H1 (cell line): ENCODE measurements at regions not wholly inside any gene's neighbourhood (a gene's known extent, or its start where the extent isn't known, plus 50 kb on each side); places are given as distances from the start of the nearest gene placed in this dataset.

Source experiments
- CTCF ChIA-PET: fragments of 300-600 bp; sonication (Branson Sonifier 250); formaldehyde crosslinking; loops from one replicate; lab custom pipeline; 2021; ENCODE audit not compliant: partially characterized antibody; lab: Charles Lee
- POLR2A ChIA-PET: fragments of 300-600 bp; sonication (Branson Sonifier 250); formaldehyde crosslinking; loops from one replicate; lab custom pipeline; 2021; ENCODE audit warnings: inconsistent platforms; ENCODE audit not compliant: partially characterized antibody; lab: Charles Lee
- DNase-seq, 2 experiments: peaks; one replicate each; pipeline versions ENCODE4 v3.0.0 to v3.0.0-alpha.2; 2010 to 2022; ENCODE audit warnings: low spot score in 2 of 2, low read depth in 1 of 2, mixed read lengths in 1 of 2
- FAIRE-seq: peaks from 2 replicates; lab custom pipeline; 2011; peaks lifted over from hg19 to GRCh38; lab: Jason Lieb, UNC
- H2AFZ ChIP-seq: 2 replicates; pipeline ENCODE4 v1.8.1; 2012; ENCODE audit warnings: low read length, inconsistent platforms
- H2AK5ac ChIP-seq: 2 replicates; pipeline ENCODE4 v1.6.1; 2013; ENCODE audit warnings: low read depth, low read length
- H2BK120ac ChIP-seq: replicated peaks from 2 replicates; pipeline ENCODE3; 2013; ENCODE audit warnings: low read depth, low read length, inconsistent platforms
- H2BK12ac ChIP-seq: 2 replicates; pipeline ENCODE4 v1.6.1; 2013; ENCODE audit warnings: low read depth, low read length
- H2BK15ac ChIP-seq: 2 replicates; pipeline ENCODE4 v1.6.1; 2013; ENCODE audit warnings: low read length
- H2BK20ac ChIP-seq: 2 replicates; pipeline ENCODE4 v1.6.1; 2013; ENCODE audit warnings: low read length
- H2BK5ac ChIP-seq: 2 replicates; pipeline ENCODE4 v1.6.1; 2013; ENCODE audit warnings: low read depth, low read length
- H3K14ac ChIP-seq: 2 replicates; pipeline ENCODE4 v1.6.1; 2013; ENCODE audit warnings: inconsistent platforms; ENCODE audit not compliant: insufficient read length
- H3K18ac ChIP-seq: 2 replicates; pipeline ENCODE4 v1.6.1; 2013; ENCODE audit warnings: low read length; ENCODE audit errors: extremely low read depth
- H3K23ac ChIP-seq: 2 replicates; pipeline ENCODE4 v1.6.1; 2013; ENCODE audit warnings: inconsistent platforms; ENCODE audit not compliant: insufficient read length
- H3K23me2 ChIP-seq: 2 replicates; pipeline ENCODE4 v1.6.1; 2013; ENCODE audit warnings: low read depth, low read length
- H3K27ac ChIP-seq: 2 replicates; pipeline ENCODE4 v1.6.1; 2011; ENCODE audit warnings: low read depth, low read length, inconsistent platforms
- H3K27me3 ChIP-seq, 4 experiments: replicated peaks in 1 of 4; 1 replicate in 1 of 4; 2 replicates in 3 of 4; pipeline versions ENCODE4 v1.6.1 to v1.8.1; 2011 to 2013; ENCODE audit warnings: low read length in 3 of 4, mild to moderate bottlenecking in 3 of 4, inconsistent platforms in 2 of 4, mixed read lengths in 2 of 4, moderate library complexity in 1 of 4; ENCODE audit not compliant: control insufficient read depth in 3 of 4, insufficient read depth in 3 of 4; ENCODE audit errors: extremely low read depth in 1 of 4
- H3K36me3 ChIP-seq, 4 experiments: 2 replicates each; pipeline versions ENCODE4 v1.6.1 to v1.8.1; 2011 to 2013; ENCODE audit warnings: mild to moderate bottlenecking in 4 of 4, low read length in 3 of 4, moderate library complexity in 2 of 4, control low read depth in 1 of 4, inconsistent platforms in 1 of 4; ENCODE audit not compliant: insufficient read depth in 4 of 4, control insufficient read depth in 2 of 4
- H3K4ac ChIP-seq: replicated peaks from 2 replicates; pipeline ENCODE3; 2013; ENCODE audit warnings: low read length, low read depth, mixed read lengths, inconsistent platforms; ENCODE audit not compliant: insufficient read length
- H3K4me1 ChIP-seq, 4 experiments: replicated peaks in 1 of 4; 1 replicate in 1 of 4; 2 replicates in 3 of 4; pipeline versions ENCODE4 v1.6.1 to v1.8.1; 2011 to 2013; ENCODE audit warnings: low read length in 3 of 4, inconsistent platforms in 2 of 4, mixed read lengths in 1 of 4; ENCODE audit not compliant: insufficient read depth in 4 of 4, control insufficient read depth in 3 of 4
- H3K4me2 ChIP-seq, 2 experiments: 2 replicates each; pipeline versions ENCODE4 v1.6.1 to v1.8.1; 2011 to 2013; ENCODE audit warnings: low read depth in 2 of 2, low read length in 2 of 2, control low read depth in 1 of 2, inconsistent platforms in 1 of 2, mild to moderate bottlenecking in 1 of 2; ENCODE audit not compliant: insufficient read depth in 1 of 2
- H3K4me3 ChIP-seq, 4 experiments: fragments of 200-600, 300-600 bp in 1 of 4; sonication (generic), shearing (Covaris generic), sonication (Bioruptor Twin) in 1 of 4; 2 replicates each; pipeline versions ENCODE4 v1.5.1 to v1.8.1; 2011 to 2016; ENCODE audit warnings: low read length in 4 of 4, low read depth in 3 of 4, control low read depth in 2 of 4, inconsistent platforms in 2 of 4, mild to moderate bottlenecking in 2 of 4, mixed read lengths in 1 of 4, moderate library complexity in 1 of 4; ENCODE audit not compliant: insufficient read depth in 2 of 4; ENCODE audit errors: extremely low read depth in 1 of 4
- H3K56ac ChIP-seq: replicated peaks from 2 replicates; pipeline ENCODE3; 2013; ENCODE audit warnings: low read depth, mild to moderate bottlenecking, mixed read lengths, low read length, inconsistent platforms; ENCODE audit not compliant: insufficient read length
- H3K79me1 ChIP-seq: 2 replicates; pipeline ENCODE4 v1.6.1; 2013; ENCODE audit warnings: low read depth, low read length, control low read depth
- H3K79me2 ChIP-seq, 2 experiments: 2 replicates each; pipeline versions ENCODE4 v1.6.1 to v1.8.1; 2012 to 2013; ENCODE audit warnings: low read length in 2 of 2, mild to moderate bottlenecking in 2 of 2, inconsistent platforms in 1 of 2; ENCODE audit not compliant: insufficient read depth in 2 of 2, control insufficient read depth in 1 of 2
- H3K9ac ChIP-seq, 4 experiments: replicated peaks in 1 of 4; 1 replicate in 1 of 4; 2 replicates in 3 of 4; pipeline versions ENCODE4 v1.6.1 to v1.8.1; 2011 to 2013; ENCODE audit warnings: low read depth in 3 of 4, low read length in 3 of 4, control low read depth in 2 of 4, mild to moderate bottlenecking in 2 of 4, moderate library complexity in 2 of 4, inconsistent platforms in 1 of 4; ENCODE audit errors: extremely low read depth in 1 of 4
- H3K9me3 ChIP-seq, 2 experiments: 2 replicates each; pipeline versions ENCODE4 v1.6.1 to v1.8.1; 2012 to 2013; ENCODE audit warnings: mild to moderate bottlenecking in 2 of 2, moderate library complexity in 2 of 2, control low read depth in 1 of 2, inconsistent platforms in 1 of 2, low read depth in 1 of 2, low read length in 1 of 2, mixed read lengths in 1 of 2; ENCODE audit not compliant: insufficient read depth in 2 of 2
- H4K20me1 ChIP-seq, 2 experiments: replicated peaks in 1 of 2; 2 replicates each; pipeline versions ENCODE3 to v1.8.1; 2011 to 2013; ENCODE audit warnings: inconsistent platforms in 2 of 2, low read length in 2 of 2, mild to moderate bottlenecking in 1 of 2; ENCODE audit not compliant: insufficient read depth in 2 of 2, control insufficient read depth in 1 of 2
- H4K5ac ChIP-seq: 2 replicates; pipeline ENCODE4 v1.6.1; 2013; ENCODE audit warnings: low read length, low read depth, mixed read lengths, inconsistent platforms; ENCODE audit not compliant: insufficient read length
- H4K8ac ChIP-seq: 2 replicates; pipeline ENCODE4 v1.8.0; 2013; ENCODE audit warnings: mild to moderate bottlenecking, moderate library complexity, low read length, inconsistent platforms; ENCODE audit not compliant: insufficient read depth; ENCODE audit errors: extremely low read depth
- H4K91ac ChIP-seq: replicated peaks from 2 replicates; pipeline ENCODE3; 2013; ENCODE audit warnings: low read length, mixed read lengths, inconsistent platforms; ENCODE audit not compliant: insufficient read length
- BACH1 ChIP-seq: IDR thresholded peaks from 2 replicates; pipeline ENCODE4 v1.6.1; 2012; ENCODE audit warnings: low read length, improper control_type of control experiment
- BRCA1 ChIP-seq: IDR thresholded peaks from 2 replicates; pipeline ENCODE4 v1.6.1; 2012; ENCODE audit warnings: low read depth, low read length, improper control_type of control experiment
- CHD1 ChIP-seq: IDR thresholded peaks from 2 replicates; pipeline ENCODE4 v1.6.1; 2012; ENCODE audit warnings: low read depth, low read length, improper control_type of control experiment
- GABPA ChIP-seq: IDR thresholded peaks from 2 replicates; pipeline ENCODE4 v1.6.1; 2011; ENCODE audit warnings: mild to moderate bottlenecking, low read length, moderate library complexity, borderline replicate concordance; ENCODE audit not compliant: insufficient read depth
- JUN ChIP-seq: IDR thresholded peaks from 2 replicates; pipeline ENCODE4 v1.6.1; 2011; ENCODE audit warnings: low read depth, mild to moderate bottlenecking, improper control_type of control experiment, low read length
- KDM1A ChIP-seq: fragments of 200-600, 300-600 bp; sonication (generic); IDR thresholded peaks from 2 replicates; pipeline ENCODE4 v1.7.1; 2016; ENCODE audit warnings: mild to moderate bottlenecking, low read length, borderline replicate concordance
- KDM4A ChIP-seq: IDR thresholded peaks from one replicate; pipeline ENCODE4 v1.7.1; 2012; ENCODE audit warnings: low read depth, mild to moderate bottlenecking, moderate library complexity, low read length, inconsistent platforms; ENCODE audit not compliant: severe bottlenecking
- PHF8 ChIP-seq: fragments of 200-600 bp; sonication (generic); conservative IDR thresholded peaks from 2 replicates; pipeline ENCODE4 v1.7.1; 2012; ENCODE audit warnings: low read depth, mild to moderate bottlenecking, inconsistent platforms, low read length, moderate library complexity
- RFX5 ChIP-seq: IDR thresholded peaks from 2 replicates; pipeline ENCODE4 v1.6.1; 2011; ENCODE audit warnings: low read depth, low read length, improper control_type of control experiment, borderline replicate concordance
- SIRT6 ChIP-seq: IDR thresholded peaks from one replicate; pipeline ENCODE4 v1.7.1; 2012; ENCODE audit warnings: low read length, inconsistent platforms
- SP4 ChIP-seq: IDR thresholded peaks from 2 replicates; pipeline ENCODE4 v1.6.1; 2012; ENCODE audit warnings: low read length, inconsistent platforms
- TAF1 ChIP-seq: IDR thresholded peaks from 2 replicates; pipeline ENCODE4 v1.6.1; 2011; ENCODE audit warnings: mild to moderate bottlenecking, low read depth, low read length
- TBP ChIP-seq: IDR thresholded peaks from 2 replicates; pipeline ENCODE4 v1.6.1; 2011; ENCODE audit warnings: low read depth, low read length, improper control_type of control experiment
- ZNF274 ChIP-seq: IDR thresholded peaks from 2 replicates; pipeline ENCODE4 v1.7.0; 2012; ENCODE audit warnings: low read length, borderline replicate concordance; ENCODE audit errors: extremely low read depth
- WGBS, 2 experiments: shearing (Covaris generic) in 1 of 2; methylation state at CpG; one replicate each; pipeline versions ENCODE4 v1.1.6 to v1.1.7; 2013 to 2015; ENCODE audit warnings: low lambda C conversion rate in 2 of 2, mixed read lengths in 2 of 2, inconsistent platforms in 1 of 2, low coverage in 1 of 2, missing lambda C conversion rate in 1 of 2; ENCODE audit not compliant: insufficient replicate concordance in 2 of 2, insufficient coverage in 1 of 2, insufficient read length in 1 of 2; ENCODE audit errors: extremely low coverage in 1 of 2, missing lambda C conversion rate in 1 of 2; 5-methylcytosine and 5-hydroxymethylcytosine counted together
- TF ChIP-seq, protein P1 (sequence below): IDR thresholded peaks from 2 replicates; pipeline ENCODE4 v1.6.1; 2012; ENCODE audit warnings: inconsistent platforms

DNA sequence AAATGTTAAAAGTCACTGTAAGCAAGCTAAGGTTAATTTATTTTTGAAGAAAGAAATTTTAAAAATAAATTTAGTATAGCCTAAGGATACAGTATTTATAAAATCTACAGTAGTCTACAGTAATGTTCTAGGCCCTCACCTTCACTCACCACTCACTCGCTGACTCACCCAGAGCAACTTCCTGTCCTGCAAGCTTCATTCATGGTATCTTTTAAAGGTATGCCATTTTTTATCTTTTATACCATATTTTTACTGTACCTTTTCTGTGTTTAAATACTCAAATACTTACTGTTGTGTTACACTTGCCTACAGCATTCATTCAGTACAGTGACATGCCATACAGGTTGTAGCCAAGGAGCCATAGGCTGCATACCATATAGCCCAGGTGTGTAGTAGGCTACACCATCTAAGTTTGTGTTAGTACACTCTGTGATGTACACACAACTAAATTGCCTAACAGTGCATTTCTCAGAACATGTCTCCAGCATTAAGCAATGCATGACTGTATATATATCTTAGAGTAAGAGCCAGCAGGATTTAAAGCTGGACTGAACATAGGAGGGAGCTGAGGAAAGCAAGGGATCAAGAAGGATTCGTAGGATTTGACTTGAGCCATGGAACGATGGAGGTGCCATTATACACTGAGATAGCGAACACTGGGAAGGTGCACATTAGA lies 83.1 kb upstream of the KLF7 start:
- no peaks in the 10 kb centered on the region for H3K27me3 ChIP-seq
- FAIRE-seq (no peak), DNase-seq (no peak)
- H3K4me3 ChIP-seq: no peak overlapping the region
- H4K91ac ChIP-seq: no peak overlapping the region
- no peak overlapping the region for H3K27ac ChIP-seq
- H3K4ac ChIP-seq: no peak overlapping the region
- no peak overlapping the region for H3K23ac ChIP-seq
- H3K36me3 ChIP-seq: no peaks in the 10 kb centered on the region
- no peaks in the 10 kb centered on the region for H3K9me3 ChIP-seq
- no peak overlapping the region for H2AFZ ChIP-seq
- 95% methylated on average over 4 of the region's 4 CpGs; no CpG with 5 or more reads in 1 of the 2 experiments for WGBS, 2 experiments
- H3K23me2 ChIP-seq: no peaks in the 10 kb centered on the region; the same call in 1 of the 2 replicates
- H3K18ac ChIP-seq: no peak overlapping the region
- POLR2A ChIA-PET: no interaction called here
- H3K4me1 ChIP-seq: peaks cover 0 to 7% (median 5%) of the 10 kb centered on the region in 4 experiments; a peak in 5 of 7 replicates
- no peaks in the 10 kb centered on the region for H3K79me1 ChIP-seq
- H4K5ac ChIP-seq: no peak overlapping the region
- CTCF ChIA-PET: interaction anchor here (2.0 to 2.9 kb wide), 2 partner anchors 18 to 22 kb away, joined by 5 to 12 read pairs; no protein-coding TSS in a partner anchor
- H2BK5ac ChIP-seq: no peak overlapping the region
- no peak overlapping the region for H2BK20ac ChIP-seq
- H4K8ac ChIP-seq: no peak overlapping the region
- no peak overlapping the region for H3K56ac ChIP-seq
- no peak overlapping the region for H2BK15ac ChIP-seq
- H4K20me1 ChIP-seq: no peaks in the 10 kb centered on the region
- H2BK12ac ChIP-seq: no peak overlapping the region
- H2BK120ac ChIP-seq: no peak overlapping the region
- H2AK5ac ChIP-seq: no peak overlapping the region
- no peak overlapping the region for H3K14ac ChIP-seq
- no peak overlapping the region for H3K4me2 ChIP-seq
- no peak overlapping the region for H3K9ac ChIP-seq
- H3K79me2 ChIP-seq: no peaks in the 10 kb centered on the region
- TF ChIP-seq BRCA1 (no peak), TBP (no peak), KDM4A (no peak), RFX5 (no peak), JUN (no peak), CHD1 (no peak), TAF1 (no peak), SIRT6 (no peak), KDM1A (no peak), SP4 (no peak), PHF8 (no peak), BACH1 (no peak), ZNF274 (no peak), GABPA (no peak)
- TF ChIP-seq, protein P1, sequence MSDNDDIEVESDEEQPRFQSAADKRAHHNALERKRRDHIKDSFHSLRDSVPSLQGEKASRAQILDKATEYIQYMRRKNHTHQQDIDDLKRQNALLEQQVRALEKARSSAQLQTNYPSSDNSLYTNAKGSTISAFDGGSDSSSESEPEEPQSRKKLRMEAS: no peak
